ENCODE measurements at regions not wholly inside any gene's neighbourhood (a gene's known extent, or its start where the extent isn't known, plus 50 kb on each side); places are given as distances from the start of the nearest gene placed in this dataset.
"Not testable (repeated sequence)": the region's sequence is repeated elsewhere in the genome, so short reads cannot be mapped to it uniquely, and the experiment has no call there.

DNA sequence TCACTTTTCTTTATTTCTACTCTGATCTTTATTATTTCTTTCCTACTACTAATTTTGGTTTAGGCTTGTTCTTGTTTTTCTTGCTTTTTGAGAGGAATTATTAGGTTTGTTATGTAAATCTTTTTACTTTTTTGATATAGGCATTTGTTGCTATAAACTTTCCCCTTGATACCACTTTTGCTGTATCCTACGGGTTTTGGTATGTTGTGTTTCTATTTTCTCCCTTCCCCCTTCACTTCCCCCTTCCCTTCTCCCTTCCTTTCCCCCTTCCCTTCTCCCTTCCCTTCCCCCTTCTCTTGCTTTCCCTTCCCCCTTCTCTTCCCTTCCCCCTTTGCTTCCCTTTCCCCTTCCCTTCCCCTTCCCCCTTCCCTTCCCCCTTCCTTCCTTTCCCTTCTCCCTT, 529.6 kb downstream of the RAB38 start:
- Mint-ChIP-seq H3K36me3 (no peaks in the 10 kb centered on the region), H3K27ac (no peak overlapping the region), H3K27me3 (no peaks in the 10 kb centered on the region), H3K4me3 (no peak overlapping the region), H3K9me3 (peaks cover 0 to 12% (median 0%) of the 10 kb centered on the region in 5 donors), H3K4me1 (no peaks in the 10 kb centered on the region)
- H3K4me1 ChIP-seq (ENCODE audit: insufficient read depth, low read length) = no peaks in the 10 kb centered on the region
- ChIA-PET POLR2A (no interaction called here), CTCF (no interaction called here)
- H3K4me3 ChIP-seq (ENCODE audit: low read length) = no peak overlapping the region
- no peaks in the 10 kb centered on the region for H3K9me3 ChIP-seq (ENCODE audit: low read length)
- H3K27ac ChIP-seq (ENCODE audit: low read depth, low read length) = no peak overlapping the region
- no peak for DNase-seq
- no peaks in the 10 kb centered on the region for H3K36me3 ChIP-seq (ENCODE audit: insufficient read depth, low read length)
- no peaks in the 10 kb centered on the region for H3K27me3 ChIP-seq (ENCODE audit: insufficient read depth, low read length, poor library complexity, severe bottlenecking)

DNA sequence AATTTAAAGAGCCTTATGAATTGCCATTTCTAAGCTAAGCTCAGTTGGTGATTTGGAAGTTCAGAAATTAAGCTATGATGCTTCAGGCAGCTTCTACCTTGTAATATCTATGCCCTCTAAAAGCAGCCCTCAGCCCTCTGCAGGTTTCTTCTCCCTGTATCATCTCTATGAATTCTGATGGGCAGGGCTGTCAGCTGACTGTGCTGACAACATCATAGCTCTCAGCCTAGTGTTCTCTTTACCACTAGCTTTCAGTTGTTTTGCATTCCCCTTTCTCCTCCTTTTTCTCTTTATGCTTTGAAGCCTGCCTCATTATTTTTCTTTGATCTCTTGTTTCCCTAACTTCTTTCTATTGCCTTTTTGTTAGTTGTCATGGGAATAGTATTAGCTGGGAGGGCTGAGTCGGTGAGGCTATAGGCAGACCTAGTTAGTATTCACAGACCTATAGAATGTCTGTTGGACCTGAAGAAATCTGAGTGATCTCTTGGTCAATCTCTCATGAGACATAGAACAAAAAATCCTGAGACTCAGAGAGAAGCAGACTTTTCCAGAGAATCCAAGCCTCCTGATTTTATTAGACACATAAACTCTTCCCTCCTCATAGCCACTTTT, 535.4 kb downstream of the RAB38 start:
- no peak overlapping the region for H3K4me3 Mint-ChIP-seq
- no peaks in the 10 kb centered on the region for H3K27me3 Mint-ChIP-seq
- no peaks in the 10 kb centered on the region for H3K9me3 ChIP-seq (ENCODE audit: low read length)
- H3K9me3 Mint-ChIP-seq = peaks cover 0 to 4% (median 2%) of the 10 kb centered on the region in 5 donors
- DNase-seq = no peak
- no peaks in the 10 kb centered on the region for H3K4me1 ChIP-seq (ENCODE audit: insufficient read depth, low read length)
- CTCF ChIA-PET = no interaction called here
- no peak overlapping the region for H3K27ac Mint-ChIP-seq
- no peaks in the 10 kb centered on the region for H3K36me3 Mint-ChIP-seq
- H3K4me3 ChIP-seq (ENCODE audit: low read length) = no peak overlapping the region
- no peaks in the 10 kb centered on the region for H3K27me3 ChIP-seq (ENCODE audit: insufficient read depth, low read length, poor library complexity, severe bottlenecking)
- no peak overlapping the region for H3K27ac ChIP-seq (ENCODE audit: low read depth, low read length)
- POLR2A ChIA-PET = no interaction called here
- no peaks in the 10 kb centered on the region for H3K36me3 ChIP-seq (ENCODE audit: insufficient read depth, low read length)
- no peaks in the 10 kb centered on the region for H3K4me1 Mint-ChIP-seq

DNA sequence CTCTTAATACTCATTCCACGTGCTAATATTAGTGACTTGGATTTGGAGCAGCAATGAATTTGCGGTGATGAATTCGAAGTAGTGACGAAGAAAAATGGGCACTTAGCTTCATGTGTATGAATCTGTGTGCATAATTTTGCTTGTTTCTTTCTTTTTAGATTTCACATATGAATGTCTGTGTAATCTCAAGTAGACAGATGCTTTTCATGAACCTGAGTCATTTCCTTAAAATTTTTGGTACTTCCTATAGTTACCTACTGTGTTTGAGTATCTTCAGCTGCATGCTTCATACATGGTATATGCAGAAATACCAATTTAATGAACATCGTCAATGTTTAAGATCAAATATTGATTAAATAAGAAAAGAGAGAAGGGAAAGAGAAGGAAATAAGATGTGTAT, 540.2 kb downstream of the RAB38 start:
- H3K4me1 ChIP-seq (ENCODE audit: insufficient read depth, low read length) = no peaks in the 10 kb centered on the region
- CTCF ChIA-PET = no interaction called here
- H3K27ac ChIP-seq (ENCODE audit: low read depth, low read length) = no peak overlapping the region
- Mint-ChIP-seq H3K4me3 (no peak overlapping the region), H3K4me1 (peaks cover 0 to 1% (median 0%) of the 10 kb centered on the region in 3 donors), H3K9me3 (peaks cover 0 to 4% (median 0%) of the 10 kb centered on the region in 5 donors), H3K27me3 (no peaks in the 10 kb centered on the region), H3K36me3 (no peaks in the 10 kb centered on the region), H3K27ac (no peak overlapping the region)
- no peak overlapping the region for H3K4me3 ChIP-seq (ENCODE audit: low read length)
- no peaks in the 10 kb centered on the region for H3K27me3 ChIP-seq (ENCODE audit: insufficient read depth, low read length, poor library complexity, severe bottlenecking)
- DNase-seq = no peak
- no peaks in the 10 kb centered on the region for H3K36me3 ChIP-seq (ENCODE audit: insufficient read depth, low read length)
- POLR2A ChIA-PET = no interaction called here
- no peaks in the 10 kb centered on the region for H3K9me3 ChIP-seq (ENCODE audit: low read length)

DNA sequence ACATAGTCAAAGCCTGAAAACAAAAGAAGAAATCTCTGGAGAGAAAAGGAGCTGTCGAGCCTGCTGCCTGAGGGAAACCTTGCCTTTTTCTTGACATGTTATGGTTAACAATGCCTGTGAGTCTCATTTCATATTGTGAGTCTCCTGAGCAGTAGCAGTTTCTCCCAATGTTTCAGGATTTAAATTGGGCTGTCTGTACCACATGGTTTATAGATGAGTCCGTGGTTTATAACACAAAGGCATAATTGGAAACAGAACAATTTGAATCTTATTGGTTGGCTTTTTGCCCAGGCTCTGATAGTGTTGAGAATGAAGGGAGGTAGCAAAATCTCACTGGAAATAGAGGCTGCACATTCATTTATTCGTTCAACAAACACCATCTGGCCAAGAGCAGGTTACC, 540.9 kb downstream of the RAB38 start:
- no peak overlapping the region for H3K4me3 Mint-ChIP-seq
- Histone ChIP-seq H3K27me3 (ENCODE audit: insufficient read depth, low read length, poor library complexity, severe bottlenecking) (no peaks in the 10 kb centered on the region), H3K36me3 (ENCODE audit: insufficient read depth, low read length) (no peaks in the 10 kb centered on the region), H3K4me3 (ENCODE audit: low read length) (no peak overlapping the region), H3K4me1 (ENCODE audit: insufficient read depth, low read length) (no peaks in the 10 kb centered on the region), H3K9me3 (ENCODE audit: low read length) (no peaks in the 10 kb centered on the region), H3K27ac (ENCODE audit: low read depth, low read length) (no peak overlapping the region)
- peaks cover 0 to 7% (median 2%) of the 10 kb centered on the region in 5 donors for H3K9me3 Mint-ChIP-seq
- H3K27ac Mint-ChIP-seq = no peak overlapping the region
- no peaks in the 10 kb centered on the region for H3K27me3 Mint-ChIP-seq
- CTCF ChIA-PET = no interaction called here
- H3K36me3 Mint-ChIP-seq = no peaks in the 10 kb centered on the region
- POLR2A ChIA-PET = no interaction called here
- DNase-seq = no peak
- H3K4me1 Mint-ChIP-seq = peaks cover 0 to 1% (median 0%) of the 10 kb centered on the region in 3 donors

DNA sequence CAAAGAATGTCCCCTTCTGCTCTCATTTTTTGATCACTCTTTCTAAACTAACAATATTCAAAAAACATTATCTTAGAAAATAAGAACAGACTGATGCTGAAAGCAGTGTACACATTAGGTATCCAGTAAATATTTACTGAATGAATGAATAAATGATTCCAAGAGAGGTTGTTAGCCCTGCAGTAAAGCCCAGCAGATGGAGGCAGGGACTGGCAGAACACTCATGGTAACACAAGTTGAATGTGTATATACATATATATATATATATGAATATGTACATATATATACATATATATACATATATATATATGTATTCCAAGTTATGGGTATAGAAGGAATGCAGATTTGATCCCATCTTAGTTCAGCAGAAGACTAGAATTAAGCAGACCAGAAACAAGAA, 546.3 kb downstream of the RAB38 start:
- Histone ChIP-seq H3K27me3 (ENCODE audit: insufficient read depth, low read length, poor library complexity, severe bottlenecking) (no peaks in the 10 kb centered on the region), H3K9me3 (ENCODE audit: low read length) (no peaks in the 10 kb centered on the region), H3K27ac (ENCODE audit: low read depth, low read length) (no peak overlapping the region), H3K4me1 (ENCODE audit: insufficient read depth, low read length) (no peaks in the 10 kb centered on the region), H3K4me3 (ENCODE audit: low read length) (no peak overlapping the region), H3K36me3 (ENCODE audit: insufficient read depth, low read length) (no peaks in the 10 kb centered on the region)
- ChIA-PET CTCF (no interaction called here), POLR2A (no interaction called here)
- Mint-ChIP-seq H3K4me3 (no peak overlapping the region), H3K27ac (no peak overlapping the region), H3K27me3 (no peaks in the 10 kb centered on the region), H3K36me3 (peaks cover 0 to 1% (median 0%) of the 10 kb centered on the region in 3 donors), H3K9me3 (peaks cover 9 to 18% (median 13%) of the 10 kb centered on the region in 5 donors), H3K4me1 (peaks cover 0 to 1% (median 0%) of the 10 kb centered on the region in 3 donors)
- DNase-seq = no peak

DNA sequence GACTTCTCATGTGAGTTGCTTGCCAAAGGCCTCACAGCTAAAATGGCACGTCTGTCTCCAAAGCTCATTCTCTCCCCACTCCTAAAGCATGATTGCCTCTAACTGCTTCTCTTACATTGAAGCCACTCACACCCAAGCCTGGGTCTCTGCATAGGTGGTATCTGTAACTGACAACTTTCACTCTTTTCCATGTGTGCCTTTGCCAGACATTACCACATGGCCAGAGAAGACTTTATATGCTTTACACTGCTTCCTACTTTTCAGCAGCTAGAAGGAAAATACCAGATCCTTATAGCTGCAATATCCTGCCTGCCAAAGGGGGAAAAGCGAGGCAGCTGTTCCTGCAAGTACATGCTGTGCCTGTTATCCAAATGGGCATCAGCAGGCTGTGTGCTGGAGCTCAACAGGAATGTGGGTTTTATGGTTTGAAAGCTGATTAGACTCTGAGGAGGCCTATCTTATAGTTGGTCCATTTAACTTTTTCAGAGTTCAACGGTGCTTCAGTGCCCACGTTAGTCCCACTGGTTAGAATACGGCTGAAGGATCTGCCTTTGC, 547.1 kb downstream of the RAB38 start:
- Histone ChIP-seq H3K4me1 (ENCODE audit: insufficient read depth, low read length) (no peaks in the 10 kb centered on the region), H3K27me3 (ENCODE audit: insufficient read depth, low read length, poor library complexity, severe bottlenecking) (no peaks in the 10 kb centered on the region), H3K4me3 (ENCODE audit: low read length) (no peak overlapping the region), H3K36me3 (ENCODE audit: insufficient read depth, low read length) (no peaks in the 10 kb centered on the region), H3K27ac (ENCODE audit: low read depth, low read length) (no peak overlapping the region), H3K9me3 (ENCODE audit: low read length) (no peaks in the 10 kb centered on the region)
- POLR2A ChIA-PET = no interaction called here
- no peak for DNase-seq
- CTCF ChIA-PET = interaction anchor here (0.6 kb wide), 1 partner anchor 10 kb away, joined by 3 read pairs; no protein-coding TSS in a partner anchor
- no peak overlapping the region for H3K4me3 Mint-ChIP-seq
- H3K36me3 Mint-ChIP-seq = peaks cover 0 to 1% (median 0%) of the 10 kb centered on the region in 3 donors
- no peaks in the 10 kb centered on the region for H3K4me1 Mint-ChIP-seq
- H3K27me3 Mint-ChIP-seq = no peaks in the 10 kb centered on the region
- no peak overlapping the region for H3K27ac Mint-ChIP-seq
- H3K9me3 Mint-ChIP-seq = peaks cover 11 to 20% (median 14%) of the 10 kb centered on the region in 5 donors

DNA sequence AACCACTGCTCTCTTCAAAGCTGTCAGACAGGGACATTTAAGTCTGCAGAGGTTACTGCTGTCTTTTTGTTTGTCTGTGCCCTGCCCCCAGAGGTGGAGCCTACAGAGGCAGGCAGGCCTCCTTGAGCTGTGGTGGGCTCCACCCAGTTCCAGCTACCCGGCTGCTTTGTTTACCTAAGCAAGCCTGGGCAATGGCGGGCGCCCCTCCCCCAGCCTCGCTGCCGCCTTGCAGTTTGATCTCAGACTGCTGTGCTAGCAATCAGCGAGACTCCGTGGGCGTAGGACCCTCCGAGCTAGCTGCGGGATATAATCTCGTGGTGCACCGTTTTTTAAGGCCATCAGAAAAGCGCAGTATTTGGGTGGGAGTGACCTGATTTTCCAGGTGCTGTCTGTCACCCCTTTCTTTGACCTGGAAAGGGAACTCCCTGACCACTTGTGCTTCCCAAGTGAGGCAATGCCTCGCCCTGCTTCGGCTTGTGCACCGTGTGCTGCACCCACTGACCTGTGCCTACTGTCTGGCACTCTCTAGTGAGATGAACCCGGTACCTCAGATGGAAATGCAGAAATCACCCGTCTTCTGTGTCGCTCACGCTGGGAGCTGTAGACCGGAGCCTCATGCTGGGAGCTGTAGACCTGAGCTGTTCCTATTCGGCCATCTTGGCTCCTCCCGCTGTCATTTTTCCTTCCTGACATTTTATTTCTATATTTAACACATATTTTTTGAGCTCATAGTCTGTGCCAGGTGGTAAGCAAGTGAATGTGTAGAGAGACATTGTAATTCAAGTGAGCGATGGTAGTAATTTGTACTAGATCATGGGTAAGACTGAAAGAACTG, 551.5 kb downstream of the RAB38 start:
- POLR2A ChIA-PET; DNase-seq; H3K36me3 ChIP-seq (ENCODE audit: insufficient read depth, low read length); H3K4me1 ChIP-seq (ENCODE audit: insufficient read depth, low read length); H3K4me3 ChIP-seq (ENCODE audit: low read length); H3K9me3 ChIP-seq (ENCODE audit: low read length); H3K27ac ChIP-seq (ENCODE audit: low read depth, low read length); H3K4me1 Mint-ChIP-seq; H3K36me3 Mint-ChIP-seq; H3K27me3 Mint-ChIP-seq; H3K27me3 ChIP-seq (ENCODE audit: insufficient read depth, low read length, poor library complexity, severe bottlenecking); H3K27ac Mint-ChIP-seq; CTCF ChIA-PET; H3K4me3 Mint-ChIP-seq: not testable (repeated sequence)
- peaks cover 10 to 19% (median 14%) of the 10 kb centered on the region in 5 donors for H3K9me3 Mint-ChIP-seq

DNA sequence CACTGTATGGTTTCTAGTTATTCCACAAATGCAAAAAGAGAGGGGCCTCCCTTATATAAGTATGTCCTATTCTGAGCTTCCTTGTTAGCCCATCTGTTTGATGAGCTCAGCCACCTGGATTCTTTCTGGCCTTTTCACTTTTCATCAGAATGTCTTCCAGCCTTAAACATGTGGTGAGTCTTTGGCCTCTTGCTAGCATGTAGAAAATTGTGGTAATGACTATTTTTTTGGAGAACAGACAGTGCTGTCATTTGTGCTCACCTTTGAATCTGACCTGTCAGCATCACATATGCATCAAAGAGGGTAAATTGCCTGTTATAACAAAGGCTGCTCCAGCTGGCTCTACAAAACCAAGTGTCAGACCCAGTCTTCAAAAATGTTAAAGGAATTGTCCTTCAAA, 558.7 kb downstream of the RAB38 start:
- Mint-ChIP-seq H3K9me3 (peaks cover 0 to 6% (median 4%) of the 10 kb centered on the region in 5 donors), H3K4me1 (no peaks in the 10 kb centered on the region), H3K27ac (no peak overlapping the region), H3K36me3 (no peaks in the 10 kb centered on the region), H3K4me3 (no peak overlapping the region), H3K27me3 (no peaks in the 10 kb centered on the region)
- no peaks in the 10 kb centered on the region for H3K9me3 ChIP-seq (ENCODE audit: low read length)
- POLR2A ChIA-PET = no interaction called here
- H3K4me1 ChIP-seq (ENCODE audit: insufficient read depth, low read length) = no peaks in the 10 kb centered on the region
- H3K27me3 ChIP-seq (ENCODE audit: insufficient read depth, low read length, poor library complexity, severe bottlenecking) = no peaks in the 10 kb centered on the region
- no peak overlapping the region for H3K4me3 ChIP-seq (ENCODE audit: low read length)
- CTCF ChIA-PET = no interaction called here
- no peak overlapping the region for H3K27ac ChIP-seq (ENCODE audit: low read depth, low read length)
- no peak for DNase-seq
- no peaks in the 10 kb centered on the region for H3K36me3 ChIP-seq (ENCODE audit: insufficient read depth, low read length)

Data from CD8-positive, alpha-beta memory T cell (primary cell).